Activated effector memory CD4-positive, alpha-beta T cell treated with Interleukin-2 at 50 U/mL for 16 hours (primary cell): ENCODE measurements at regions not wholly inside any gene's neighbourhood (a gene's known extent, or its start where the extent isn't known, plus 50 kb on each side); places are given as distances from the start of the nearest gene placed in this dataset.
"Not testable (repeated sequence)": the region's sequence is repeated elsewhere in the genome, so short reads cannot be mapped to it uniquely, and the experiment has no call there.

Experiments used
- DNase-seq: peaks from one replicate; pipeline ENCODE4 v3.0.0-alpha.2; 2020

DNA sequence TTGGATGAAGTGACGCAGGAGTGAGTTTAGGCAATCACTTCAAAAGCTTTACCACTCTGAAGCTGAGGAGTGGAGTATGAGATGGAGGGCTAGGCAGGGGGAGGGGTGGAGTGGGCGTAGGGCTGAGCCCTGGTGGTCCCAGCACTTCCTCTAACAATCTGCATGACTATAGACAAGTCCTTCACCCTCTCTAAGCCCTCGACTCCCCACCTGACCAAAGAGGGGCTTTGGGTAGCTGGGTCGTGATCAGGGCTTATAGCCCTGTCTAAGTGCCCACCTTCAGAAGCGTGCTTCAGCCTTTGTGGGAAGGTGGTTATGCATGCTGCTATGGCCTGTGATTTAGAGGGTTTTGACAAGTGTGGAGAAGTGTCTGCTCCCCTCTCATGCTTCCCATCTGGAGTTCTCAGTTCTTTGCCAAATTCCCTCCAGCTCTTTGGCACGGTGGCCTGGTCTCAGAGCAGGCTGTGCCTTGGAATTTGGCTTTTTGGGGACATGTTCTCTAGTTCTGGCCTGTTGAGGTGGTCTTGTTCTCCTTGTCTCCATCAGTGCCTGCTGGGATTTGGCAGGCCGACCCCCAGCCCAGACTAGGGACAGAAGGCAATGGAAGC is 53.0 kb downstream of the ACTBL2 start:
- DNase-seq, result no peak

DNA sequence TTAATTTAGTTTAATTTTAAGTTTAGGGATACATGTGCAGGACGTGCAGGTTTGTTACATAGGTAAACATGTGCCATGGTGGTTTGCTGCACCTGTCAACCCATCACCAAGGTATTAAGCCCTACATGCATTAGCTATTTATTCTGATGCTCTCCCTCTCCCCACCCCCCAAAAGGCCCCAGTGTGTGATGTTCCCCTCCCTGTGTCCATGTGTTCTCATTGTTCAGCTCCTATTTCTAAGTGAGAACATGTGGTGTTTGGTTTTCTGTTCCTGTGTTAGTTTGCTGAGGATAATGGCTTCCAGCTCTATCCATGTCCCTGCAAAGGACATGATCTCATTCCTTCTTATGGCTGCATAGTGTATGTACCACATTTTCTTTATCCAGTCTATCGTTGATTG is 53.6 kb downstream of the ACTBL2 start:
- DNase-seq, result not testable (repeated sequence)

DNA sequence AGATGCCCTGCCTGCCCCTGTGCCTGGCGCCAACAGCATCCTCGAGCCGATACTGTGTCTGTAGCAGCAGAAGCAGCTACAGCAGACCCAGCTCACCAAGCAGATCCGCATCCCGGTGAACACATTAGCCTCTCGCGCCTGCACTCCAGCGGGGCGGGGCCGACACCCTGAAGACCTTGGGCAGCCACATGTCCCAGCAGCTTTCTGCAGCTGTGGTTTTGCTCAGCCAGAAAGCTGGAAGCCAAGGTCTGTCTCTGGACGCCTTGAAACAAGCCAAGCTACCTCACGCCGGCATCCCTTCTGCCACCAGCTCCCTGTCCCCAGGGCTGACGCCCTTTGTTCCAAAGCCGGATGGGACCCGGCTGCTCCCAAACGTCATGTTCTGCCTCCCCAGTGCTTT is 59.6 kb downstream of the ACTBL2 start:
- no peak for DNase-seq

GRCh38 chr5:57422341-57422740 is 60.3 kb downstream of the ACTBL2 start:
- no peak for DNase-seq

GRCh38 chr5:57420801-57421200 is 61.8 kb downstream of the ACTBL2 start:
- DNase-seq, result no peak

- DNase-seq, result no peak
These were observed 64.6 kb downstream of the ACTBL2 start for GRCh38 chr5:57417971-57418370.

DNA sequence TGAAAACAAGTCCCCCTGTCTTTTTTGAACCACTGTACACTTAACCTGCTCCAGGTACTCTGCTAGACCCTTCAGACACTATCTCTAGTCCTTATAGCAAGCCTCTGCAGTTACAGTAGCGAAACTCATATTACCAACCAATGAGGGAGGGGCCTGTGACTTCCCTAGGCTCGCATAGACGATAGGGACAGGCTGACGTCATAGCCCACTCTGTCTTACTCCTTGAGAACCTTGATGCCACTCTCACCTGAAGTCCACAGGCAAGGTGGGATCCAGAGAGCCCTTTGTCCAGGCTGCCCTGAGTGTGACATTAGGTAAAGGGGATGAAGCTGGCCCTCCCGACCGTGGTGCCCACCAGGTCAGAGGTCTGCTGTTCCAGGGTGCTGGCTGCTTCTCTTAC is 65.3 kb downstream of the ACTBL2 start:
- no peak for DNase-seq

DNA sequence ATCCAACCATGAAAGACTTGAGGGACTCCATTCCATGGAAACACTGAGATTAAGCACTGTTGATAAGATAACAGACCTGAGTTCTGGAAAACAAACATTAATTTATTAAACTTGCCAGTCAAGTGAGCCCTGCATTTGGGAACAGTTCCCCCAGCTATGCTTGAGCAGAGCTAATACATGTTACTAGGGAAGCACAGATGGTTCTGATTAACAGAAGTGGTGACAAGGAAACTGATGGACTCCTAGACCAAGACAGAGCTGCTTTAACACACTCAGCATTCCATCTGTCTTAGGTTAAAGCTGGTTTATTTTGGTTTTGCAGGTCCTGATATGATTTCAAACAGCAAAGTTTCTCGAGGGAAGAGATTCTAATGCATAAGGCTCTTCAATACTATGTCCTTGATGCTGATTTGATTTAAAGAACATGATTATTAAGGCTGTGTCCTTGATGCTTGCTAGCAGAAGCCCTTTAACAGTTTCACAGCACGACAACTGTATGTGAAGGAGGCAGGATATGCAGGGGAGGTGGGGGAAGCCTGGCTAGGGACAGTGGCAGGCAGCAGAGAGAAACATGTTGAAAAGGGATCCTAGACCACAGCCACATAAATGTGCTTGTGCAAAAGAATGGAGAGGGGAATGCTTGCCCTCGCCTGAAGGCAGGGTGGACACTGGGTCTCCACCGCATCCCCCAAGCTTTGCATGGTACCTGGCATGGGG is 66.2 kb downstream of the ACTBL2 start:
- DNase-seq, result no peak

GRCh38 chr5:57414857-57415256 is 67.8 kb downstream of the ACTBL2 start:
- DNase-seq, result no peak

GRCh38 chr5:57414191-57414590 is 68.4 kb downstream of the ACTBL2 start:
- DNase-seq, result no peak

GRCh38 chr5:57413145-57413544 is 69.5 kb downstream of the ACTBL2 start:
- no peak for DNase-seq

DNA sequence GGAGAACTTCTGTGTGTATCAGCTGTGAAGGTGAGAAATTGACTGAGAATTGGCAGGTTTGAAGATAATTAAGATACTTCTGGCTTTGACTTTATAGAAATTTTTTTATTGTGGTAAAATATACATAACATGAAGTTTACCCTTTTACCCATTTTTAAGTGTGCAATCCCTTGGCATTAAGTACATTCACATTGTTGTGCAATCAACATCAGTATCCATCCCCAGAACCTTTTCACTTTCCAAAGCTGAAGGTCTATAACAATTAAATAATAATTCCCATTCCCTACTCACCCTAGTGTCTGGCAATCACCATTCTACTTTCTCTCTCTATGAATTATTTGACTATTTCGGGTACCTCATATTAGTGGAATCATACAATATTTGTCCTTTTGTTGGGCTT is 69.9 kb downstream of the ACTBL2 start:
- no peak for DNase-seq

DNA sequence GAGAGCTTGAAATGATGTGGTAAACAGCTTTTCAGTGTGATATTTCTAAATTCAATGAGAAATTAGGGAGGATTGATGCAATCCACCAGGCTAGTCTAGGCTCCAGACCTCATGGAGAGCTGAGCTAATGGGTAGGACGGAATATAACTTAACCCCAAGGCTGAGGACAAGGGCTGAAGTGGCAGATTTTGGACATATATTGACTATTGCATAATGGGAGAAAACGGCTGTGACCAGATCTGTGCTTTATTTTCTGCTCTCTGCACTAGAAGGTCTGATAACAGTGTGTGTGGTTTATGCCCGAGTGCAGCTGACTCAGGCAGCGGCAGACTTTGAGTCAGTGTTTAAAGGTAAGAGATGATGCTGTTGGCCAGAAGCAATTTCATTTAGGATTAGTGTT is 70.6 kb downstream of the ACTBL2 start:
- no peak for DNase-seq

GRCh38 chr5:57410374-57411320 is 72.0 kb downstream of the ACTBL2 start:
- DNase-seq, result no peak

DNA sequence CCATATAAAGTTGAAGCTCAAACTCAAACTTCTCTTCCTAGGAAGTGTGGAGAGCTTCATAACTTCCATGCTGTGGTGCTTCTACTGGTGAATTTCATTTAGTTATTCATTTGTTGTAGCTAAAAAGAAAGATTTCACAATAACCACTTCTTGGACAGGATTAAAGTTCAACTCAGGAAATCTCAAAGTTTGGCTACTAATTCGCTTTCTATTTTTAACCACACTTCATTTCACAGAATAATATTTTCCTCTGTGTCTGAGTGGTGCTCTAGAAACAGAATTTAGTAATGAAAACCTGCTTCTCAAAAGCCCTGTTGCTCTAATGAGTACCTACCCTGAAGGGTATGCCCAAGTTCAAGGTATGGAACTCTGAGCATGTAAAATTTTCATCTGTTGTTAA is 73.9 kb downstream of the ACTBL2 start:
- no peak for DNase-seq

DNA sequence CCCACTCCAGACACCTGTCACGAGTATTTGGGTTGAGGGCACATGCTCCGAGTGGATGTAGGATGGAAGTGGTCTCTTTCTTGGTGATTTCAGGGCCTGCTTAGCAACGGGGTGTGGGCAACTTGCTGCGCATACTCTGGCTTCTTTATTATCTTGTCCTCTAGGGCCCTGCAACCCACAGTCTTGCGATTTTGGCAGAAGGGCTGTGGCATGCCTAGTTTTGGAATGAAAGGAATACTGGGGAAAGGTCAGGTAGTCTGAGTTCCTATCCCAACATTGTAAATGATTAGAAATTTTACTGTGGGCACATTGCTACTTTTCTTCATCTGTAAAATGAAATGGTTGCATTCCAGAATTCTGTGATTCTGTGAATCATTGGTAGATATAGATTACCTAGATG is 74.3 kb downstream of the ACTBL2 start:
- no peak for DNase-seq

DNA sequence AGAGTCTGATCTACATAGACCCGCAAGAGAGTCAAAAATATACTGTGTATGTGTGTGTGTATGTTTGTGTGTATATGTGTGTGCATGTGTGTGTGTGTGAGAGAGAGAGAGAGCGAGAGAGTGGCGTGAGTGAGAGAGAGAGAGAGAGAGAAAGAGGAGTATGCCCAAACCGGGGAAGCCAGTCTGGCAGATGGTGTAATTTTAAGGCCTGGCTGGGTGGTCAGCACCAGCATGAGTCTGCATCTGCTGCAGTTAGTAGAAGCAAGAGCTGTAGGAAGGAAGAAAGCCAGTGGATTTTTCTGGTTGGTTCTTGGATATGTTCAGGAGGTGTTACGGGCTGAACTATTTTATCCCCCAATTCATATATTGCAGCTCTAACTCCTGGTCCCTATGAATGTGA is 75.2 kb downstream of the ACTBL2 start:
- DNase-seq, result no peak

GRCh38 chr5:57406641-57407040 is 76.0 kb downstream of the ACTBL2 start:
- DNase-seq, result no peak

GRCh38 chr5:57405984-57406383 is 76.6 kb downstream of the ACTBL2 start:
- DNase-seq, result no peak

- no peak for DNase-seq
These were observed 79.8 kb downstream of the ACTBL2 start for GRCh38 chr5:57402761-57403160.

GRCh38 chr5:57402348-57402747 is 80.3 kb downstream of the ACTBL2 start:
- DNase-seq, result no peak

GRCh38 chr5:57398413-57399093 is 84.1 kb downstream of the ACTBL2 start:
- DNase-seq, result no peak

- no peak for DNase-seq
These were observed 85.9 kb downstream of the ACTBL2 start for GRCh38 chr5:57396701-57397100.
